ENCODE measurements at regions not wholly inside any gene's neighbourhood (a gene's known extent, or its start where the extent isn't known, plus 50 kb on each side); places are given as distances from the start of the nearest gene placed in this dataset.
A peak's percentile ranks its signal among the peaks of the same experiment; 100 is the strongest.

DNA sequence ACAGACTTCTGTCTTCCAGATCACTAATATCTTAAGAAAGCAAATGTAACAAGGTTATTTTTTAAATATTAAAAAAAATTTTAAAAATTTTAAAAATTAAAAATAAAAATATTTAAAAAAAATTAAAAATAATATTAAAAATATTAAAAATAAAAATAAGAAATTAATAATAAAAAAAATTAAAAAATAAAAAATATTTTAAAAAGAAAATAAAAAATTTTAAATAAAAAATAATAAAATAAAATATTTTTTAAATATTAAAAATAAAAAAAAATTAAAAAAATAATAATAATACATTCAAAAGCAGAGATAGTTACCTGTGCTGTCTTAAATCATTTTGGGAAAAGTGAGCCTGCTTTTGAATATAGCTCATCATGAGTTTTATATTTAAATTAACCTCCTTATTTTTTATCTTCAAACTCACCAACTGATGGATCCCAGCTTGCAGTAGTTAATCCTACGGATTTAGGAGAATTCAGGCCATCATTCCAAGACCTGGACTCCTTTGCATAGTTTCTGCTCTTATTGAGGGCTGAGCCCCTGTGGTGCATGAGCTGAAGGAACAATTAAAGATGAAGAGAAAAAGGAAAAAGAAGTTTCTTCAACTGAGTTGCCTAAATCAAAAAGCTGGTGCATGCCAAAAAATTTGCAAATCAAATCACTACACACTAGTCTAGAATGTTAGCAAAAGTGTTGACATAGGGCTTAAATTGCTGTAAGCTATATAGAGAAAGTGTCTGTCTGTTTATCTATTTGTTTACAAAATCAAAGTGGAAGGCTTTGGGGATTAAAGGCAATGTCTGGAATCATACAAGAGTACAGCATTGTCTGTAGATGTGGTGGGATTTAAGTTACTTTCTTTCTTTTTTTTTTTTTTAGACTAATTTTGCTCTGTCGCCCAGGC is 50.5 kb upstream of the ZNF438 start:
- Mint-ChIP-seq H3K9me3 (no peaks in the 10 kb centered on the region), H3K27me3 (ENCODE audit: low read depth) (peaks cover 3% of the 10 kb centered on the region), H3K4me1 (peaks cover 14% of the 10 kb centered on the region), H3K4me3 (no peak overlapping the region), H3K27ac (no peak overlapping the region), H3K36me3 (ENCODE audit: low read depth) (no peaks in the 10 kb centered on the region)
- TF ChIP-seq, protein P1, sequence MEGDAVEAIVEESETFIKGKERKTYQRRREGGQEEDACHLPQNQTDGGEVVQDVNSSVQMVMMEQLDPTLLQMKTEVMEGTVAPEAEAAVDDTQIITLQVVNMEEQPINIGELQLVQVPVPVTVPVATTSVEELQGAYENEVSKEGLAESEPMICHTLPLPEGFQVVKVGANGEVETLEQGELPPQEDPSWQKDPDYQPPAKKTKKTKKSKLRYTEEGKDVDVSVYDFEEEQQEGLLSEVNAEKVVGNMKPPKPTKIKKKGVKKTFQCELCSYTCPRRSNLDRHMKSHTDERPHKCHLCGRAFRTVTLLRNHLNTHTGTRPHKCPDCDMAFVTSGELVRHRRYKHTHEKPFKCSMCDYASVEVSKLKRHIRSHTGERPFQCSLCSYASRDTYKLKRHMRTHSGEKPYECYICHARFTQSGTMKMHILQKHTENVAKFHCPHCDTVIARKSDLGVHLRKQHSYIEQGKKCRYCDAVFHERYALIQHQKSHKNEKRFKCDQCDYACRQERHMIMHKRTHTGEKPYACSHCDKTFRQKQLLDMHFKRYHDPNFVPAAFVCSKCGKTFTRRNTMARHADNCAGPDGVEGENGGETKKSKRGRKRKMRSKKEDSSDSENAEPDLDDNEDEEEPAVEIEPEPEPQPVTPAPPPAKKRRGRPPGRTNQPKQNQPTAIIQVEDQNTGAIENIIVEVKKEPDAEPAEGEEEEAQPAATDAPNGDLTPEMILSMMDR (IDR thresholded peaks at IDR 0.05; ENCODE audit: unreplicated experiment in 3 of 3): no peak

DNA sequence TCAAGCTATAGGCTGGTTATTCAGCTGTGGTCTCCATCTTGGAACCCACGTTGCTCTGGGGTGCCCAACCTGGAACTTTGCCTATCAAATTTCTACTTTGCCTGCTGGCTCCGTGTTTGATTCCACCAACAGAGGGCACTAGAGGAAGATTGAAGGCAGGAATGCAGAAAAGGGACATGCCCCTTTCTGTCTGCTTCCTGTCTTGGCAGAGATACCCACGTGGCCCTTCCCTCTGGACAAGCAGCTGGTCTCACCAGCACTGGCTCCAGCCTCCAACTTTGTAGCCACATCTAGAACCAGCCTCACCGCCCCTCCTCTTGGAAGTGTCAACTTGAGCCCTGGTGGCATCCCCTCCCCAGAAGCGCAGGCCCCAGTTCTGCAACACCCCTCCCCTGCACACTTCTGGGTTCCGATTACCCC is 52.1 kb upstream of the ZNF438 start:
- H3K4me1 Mint-ChIP-seq: peaks cover 21% of the 10 kb centered on the region
- H3K4me3 Mint-ChIP-seq: no peak overlapping the region
- no peaks in the 10 kb centered on the region for H3K27me3 Mint-ChIP-seq (ENCODE audit: low read depth)
- H3K27ac Mint-ChIP-seq: no peak overlapping the region
- TF ChIP-seq, protein P1 (IDR thresholded peaks at IDR 0.05; ENCODE audit: unreplicated experiment in 3 of 3): peak in 2 of 3 experiments; percentile 18 to 34
- H3K9me3 Mint-ChIP-seq: no peaks in the 10 kb centered on the region
- no peaks in the 10 kb centered on the region for H3K36me3 Mint-ChIP-seq (ENCODE audit: low read depth)

DNA sequence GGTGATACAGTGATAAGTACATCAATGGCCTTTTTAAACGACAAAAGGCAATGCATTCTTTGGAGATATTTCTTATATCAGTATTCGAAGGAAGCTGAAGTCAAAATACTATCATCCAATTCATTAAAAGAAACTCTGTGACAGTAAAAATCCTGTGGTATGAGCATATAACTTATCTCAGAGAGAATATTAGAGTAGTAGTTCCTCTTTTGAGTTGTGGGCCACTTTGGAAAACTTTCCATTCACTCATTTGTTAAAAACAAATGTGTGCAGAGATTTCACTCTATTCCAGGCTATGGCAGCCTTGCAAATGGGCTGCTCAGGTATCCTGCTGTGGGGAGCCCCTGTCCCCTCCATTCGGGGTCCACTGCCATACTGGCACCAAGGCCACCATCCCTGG is 55.3 kb upstream of the ZNF438 start:
- TF ChIP-seq, protein P1 (IDR thresholded peaks at IDR 0.05; ENCODE audit: unreplicated experiment in 3 of 3): no peak
- no peaks in the 10 kb centered on the region for H3K9me3 Mint-ChIP-seq
- no peaks in the 10 kb centered on the region for H3K27me3 Mint-ChIP-seq (ENCODE audit: low read depth)
- no peak overlapping the region for H3K27ac Mint-ChIP-seq
- no peaks in the 10 kb centered on the region for H3K36me3 Mint-ChIP-seq (ENCODE audit: low read depth)
- H3K4me1 Mint-ChIP-seq: peaks cover 14% of the 10 kb centered on the region
- H3K4me3 Mint-ChIP-seq: no peak overlapping the region

DNA sequence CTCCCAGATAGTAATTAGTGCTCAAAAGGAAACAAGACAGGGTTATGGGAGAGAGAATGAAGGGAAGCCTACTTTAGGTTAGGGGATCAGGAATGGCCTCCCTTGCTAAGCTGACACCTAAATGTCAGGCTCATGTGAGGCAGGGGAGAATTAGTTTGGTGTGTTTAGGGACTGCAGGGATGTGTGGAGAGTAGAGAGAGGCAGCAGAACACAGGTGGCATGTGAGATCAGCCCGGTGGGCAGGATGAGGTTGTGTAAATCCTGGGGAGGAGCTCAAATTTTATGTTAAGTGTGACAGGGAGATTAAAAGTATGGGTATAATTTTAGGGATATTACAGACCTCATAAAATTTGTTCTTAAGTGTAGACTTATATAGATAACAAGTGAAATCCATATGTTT is 56.2 kb upstream of the ZNF438 start:
- H3K4me1 Mint-ChIP-seq: peaks cover 14% of the 10 kb centered on the region
- H3K36me3 Mint-ChIP-seq (ENCODE audit: low read depth): no peaks in the 10 kb centered on the region
- H3K27ac Mint-ChIP-seq: no peak overlapping the region
- TF ChIP-seq, protein P1 (IDR thresholded peaks at IDR 0.05; ENCODE audit: unreplicated experiment in 3 of 3): no peak
- H3K9me3 Mint-ChIP-seq: no peaks in the 10 kb centered on the region
- H3K4me3 Mint-ChIP-seq: no peak overlapping the region
- no peaks in the 10 kb centered on the region for H3K27me3 Mint-ChIP-seq (ENCODE audit: low read depth)

DNA sequence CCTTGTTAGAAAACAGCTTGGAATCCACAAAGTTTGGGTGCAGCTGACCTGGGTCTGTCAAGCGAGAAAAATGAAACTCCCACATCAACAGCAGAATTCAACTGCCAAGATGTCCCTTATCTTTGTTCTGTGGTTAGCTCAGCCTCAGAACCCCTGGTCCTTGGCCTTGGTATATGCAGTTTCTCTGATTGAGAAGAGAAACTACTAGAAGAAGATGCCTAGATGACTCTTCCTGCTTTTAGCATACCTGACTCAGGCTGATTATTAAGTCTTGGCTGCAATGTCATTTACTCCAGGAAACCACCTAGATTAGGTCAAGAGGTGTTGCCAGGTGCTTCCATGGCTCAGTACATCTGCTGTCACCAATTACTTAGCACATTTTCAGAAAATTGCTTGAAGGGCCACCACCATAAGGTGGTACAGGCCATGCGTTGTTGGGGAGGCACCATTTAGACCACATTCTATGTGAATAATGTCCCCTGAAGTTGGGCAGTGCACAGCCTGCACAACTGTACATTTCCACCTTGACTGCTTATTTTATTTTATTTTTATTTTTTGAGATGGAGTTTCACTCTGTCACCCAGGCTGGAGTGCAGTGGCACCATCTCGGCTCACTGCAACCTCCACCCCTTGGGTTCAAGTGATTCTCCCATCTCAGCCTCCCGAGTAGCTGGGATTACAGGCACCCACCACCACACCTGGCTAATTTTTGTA is 59.4 kb upstream of the ZNF438 start:
- no peaks in the 10 kb centered on the region for H3K27me3 Mint-ChIP-seq (ENCODE audit: low read depth)
- no peaks in the 10 kb centered on the region for H3K9me3 Mint-ChIP-seq
- H3K36me3 Mint-ChIP-seq (ENCODE audit: low read depth): no peaks in the 10 kb centered on the region
- TF ChIP-seq, protein P1 (IDR thresholded peaks at IDR 0.05; ENCODE audit: unreplicated experiment in 3 of 3): no peak
- H3K4me3 Mint-ChIP-seq: no peak overlapping the region
- H3K4me1 Mint-ChIP-seq: peaks cover 19% of the 10 kb centered on the region
- no peak overlapping the region for H3K27ac Mint-ChIP-seq
